ENCODE measurements at regions not wholly inside any gene's neighbourhood (a gene's known extent, or its start where the extent isn't known, plus 50 kb on each side); places are given as distances from the start of the nearest gene placed in this dataset.

DNA sequence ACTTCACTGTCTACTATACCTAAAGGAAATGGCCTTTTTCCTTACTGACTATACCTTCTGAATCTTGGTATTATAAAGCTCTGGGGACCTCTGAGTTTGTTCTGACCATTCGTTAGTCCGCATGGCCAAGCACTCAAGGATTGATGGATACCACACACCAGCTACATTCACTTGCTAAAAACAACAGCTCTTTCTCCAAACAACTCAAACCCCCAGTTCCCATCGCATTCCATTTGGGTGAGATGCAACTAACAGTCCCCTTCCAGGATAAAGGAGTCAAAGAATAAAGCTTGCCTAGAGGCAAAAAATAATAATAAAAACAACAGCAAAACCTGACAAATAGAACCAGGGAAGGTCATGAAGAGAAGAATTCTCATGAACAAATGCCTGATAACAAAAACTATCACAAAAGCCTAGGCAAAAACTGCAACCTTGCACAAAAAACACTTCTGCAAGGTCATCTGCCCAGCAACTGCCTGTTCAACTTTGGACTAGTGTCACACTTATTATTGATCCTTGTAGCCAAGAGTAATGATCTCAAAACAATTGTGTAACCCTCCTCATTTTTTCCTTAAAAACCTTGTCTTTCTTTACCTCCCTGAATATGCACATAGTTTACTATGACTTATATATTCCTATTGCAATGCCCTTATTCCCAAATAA is 139.0 kb upstream of the GUCY1A2 start:
- in situ Hi-C loops (cut with MboI) = no loop called here
- Histone ChIP-seq H3K36me3 (ENCODE audit: low read depth) (no peaks in the 10 kb centered on the region), H3F3A (ENCODE audit: insufficient read depth) (no peaks in the 10 kb centered on the region), H3K4me1 (ENCODE audit: insufficient read depth) (no peaks in the 10 kb centered on the region), H3K9me3 (ENCODE audit: low read depth) (no peaks in the 10 kb centered on the region), H2AFZ (no peak overlapping the region), H3K9me2 (ENCODE audit: insufficient read depth) (no peaks in the 10 kb centered on the region), H3K9ac (no peak overlapping the region), H3K27me3 (replicated peaks; ENCODE audit: insufficient read depth) (0 out of 2 replicates have a peak, but pooled peaks cover 5% of the 10 kb centered on the region), H3K79me2 (ENCODE audit: insufficient read depth) (no peaks in the 10 kb centered on the region), H3K4me2 (ENCODE audit: unreplicated experiment) (no peak overlapping the region), H3K4me3 (no peak overlapping the region), H3K27ac (no peak overlapping the region), H4K20me1 (ENCODE audit: insufficient read depth) (no peaks in the 10 kb centered on the region)
- no peak for TF ChIP-seq EZH2phosphoT487 (IDR thresholded peaks at IDR 0.05; ENCODE audit: insufficient read depth, low read depth)
- TF ChIP-seq EZH2 (IDR thresholded peaks at IDR 0.05; ENCODE audit: insufficient read depth, poor library complexity, severe bottlenecking) = no peak
- DNase-seq = no peak
- 14 to 20% methylated on average over 3 of the region's 3 CpGs for WGBS, 2 experiments (ENCODE audit: low coverage in 1 of 2, low lambda C conversion rate in 2 of 2, missing lambda C conversion rate in 2 of 2)

DNA sequence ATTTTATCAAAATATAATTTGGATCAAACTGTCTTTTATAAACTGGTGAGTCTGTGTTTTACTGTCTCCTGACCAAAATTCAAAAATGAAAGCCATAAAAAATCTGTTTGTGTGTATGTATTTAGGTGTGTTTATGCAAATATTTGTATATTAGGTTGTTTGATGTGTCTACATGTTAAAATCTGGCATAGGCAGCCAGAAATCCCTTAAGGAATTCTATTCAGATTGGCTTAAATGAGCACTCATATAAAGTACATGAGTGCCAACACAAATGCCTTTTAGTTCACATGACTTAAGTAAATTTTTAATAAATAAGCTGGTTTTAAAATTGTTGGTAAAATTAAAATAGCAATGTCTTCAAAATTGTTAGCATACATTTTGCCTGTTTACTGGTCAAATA is 133.3 kb upstream of the GUCY1A2 start:
- TF ChIP-seq EZH2phosphoT487 (IDR thresholded peaks at IDR 0.05; ENCODE audit: insufficient read depth, low read depth) (no peak), EZH2 (IDR thresholded peaks at IDR 0.05; ENCODE audit: insufficient read depth, poor library complexity, severe bottlenecking) (no peak)
- Histone ChIP-seq H3K79me2 (ENCODE audit: insufficient read depth) (no peaks in the 10 kb centered on the region), H3K9me2 (ENCODE audit: insufficient read depth) (no peaks in the 10 kb centered on the region), H2AFZ (no peak overlapping the region), H3K36me3 (ENCODE audit: low read depth) (no peaks in the 10 kb centered on the region), H4K20me1 (ENCODE audit: insufficient read depth) (no peaks in the 10 kb centered on the region), H3K27ac (no peak overlapping the region), H3K27me3 (replicated peaks; ENCODE audit: insufficient read depth) (0 out of 2 replicates have a peak, but pooled peaks cover 5% of the 10 kb centered on the region), H3K4me3 (no peak overlapping the region), H3K4me1 (ENCODE audit: insufficient read depth) (no peaks in the 10 kb centered on the region), H3F3A (ENCODE audit: insufficient read depth) (no peaks in the 10 kb centered on the region), H3K9ac (no peak overlapping the region), H3K4me2 (ENCODE audit: unreplicated experiment) (no peak overlapping the region), H3K9me3 (ENCODE audit: low read depth) (no peaks in the 10 kb centered on the region)
- in situ Hi-C loops (cut with MboI) = no loop called here
- DNase-seq = no peak

DNA sequence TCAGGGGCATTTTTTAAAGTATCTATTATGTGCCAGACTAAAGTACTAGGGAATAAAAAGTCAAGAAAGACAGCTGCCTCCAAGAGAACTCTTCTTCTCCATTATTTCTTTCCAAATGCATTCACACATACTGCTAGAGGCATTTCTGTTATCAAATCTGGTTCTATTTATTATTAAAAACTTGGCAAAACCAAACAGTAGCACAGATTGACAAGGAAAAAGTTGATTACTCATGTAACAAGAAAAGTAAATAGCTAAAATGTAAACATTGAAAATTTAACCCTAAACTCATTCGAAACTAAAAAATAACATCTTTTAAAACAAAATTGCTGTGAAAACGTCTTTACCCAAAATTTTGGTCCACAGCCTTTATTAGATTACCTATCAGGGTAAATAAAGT is 132.9 kb upstream of the GUCY1A2 start:
- Histone ChIP-seq H3K36me3 (ENCODE audit: low read depth) (no peaks in the 10 kb centered on the region), H3K9me2 (ENCODE audit: insufficient read depth) (no peaks in the 10 kb centered on the region), H3F3A (ENCODE audit: insufficient read depth) (no peaks in the 10 kb centered on the region), H4K20me1 (ENCODE audit: insufficient read depth) (no peaks in the 10 kb centered on the region), H3K4me1 (ENCODE audit: insufficient read depth) (no peaks in the 10 kb centered on the region), H3K9ac (no peak overlapping the region), H3K27me3 (replicated peaks; ENCODE audit: insufficient read depth) (0 out of 2 replicates have a peak, but pooled peaks cover 5% of the 10 kb centered on the region), H3K4me3 (no peak overlapping the region), H3K4me2 (ENCODE audit: unreplicated experiment) (no peak overlapping the region), H3K79me2 (ENCODE audit: insufficient read depth) (no peaks in the 10 kb centered on the region), H2AFZ (no peak overlapping the region), H3K27ac (no peak overlapping the region), H3K9me3 (ENCODE audit: low read depth) (no peaks in the 10 kb centered on the region)
- TF ChIP-seq EZH2phosphoT487 (IDR thresholded peaks at IDR 0.05; ENCODE audit: insufficient read depth, low read depth) (no peak), EZH2 (IDR thresholded peaks at IDR 0.05; ENCODE audit: insufficient read depth, poor library complexity, severe bottlenecking) (no peak)
- in situ Hi-C loops (cut with MboI) = no loop called here
- DNase-seq = no peak
- WGBS, 2 experiments (ENCODE audit: low coverage in 1 of 2, low lambda C conversion rate in 2 of 2, missing lambda C conversion rate in 2 of 2) = 0 to 3% methylated on average over 2 of the region's 2 CpGs

DNA sequence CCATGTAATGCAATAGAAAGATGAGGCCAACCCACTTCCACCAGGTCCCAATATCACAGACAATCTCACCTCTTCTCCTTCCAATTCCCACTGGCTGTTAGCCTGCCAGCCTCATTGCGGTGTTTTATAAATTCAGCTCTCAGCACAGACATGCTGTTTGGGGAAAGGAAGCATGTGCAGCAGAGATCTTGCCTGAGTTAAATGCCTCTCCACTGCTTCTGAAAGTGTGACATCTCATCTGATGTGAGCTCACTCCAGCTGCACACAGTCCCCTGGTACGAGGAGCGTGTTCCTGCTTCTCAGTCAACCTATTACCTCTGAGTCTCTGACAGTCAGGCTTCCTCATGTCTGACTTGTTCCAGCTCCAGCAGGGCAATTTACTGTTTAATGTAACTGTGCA is 122.7 kb upstream of the GUCY1A2 start:
- H3K36me3 ChIP-seq (ENCODE audit: low read depth) = no peaks in the 10 kb centered on the region
- in situ Hi-C loops (cut with MboI) = no loop called here
- no peaks in the 10 kb centered on the region for H3K4me1 ChIP-seq (ENCODE audit: insufficient read depth)
- H3F3A ChIP-seq (ENCODE audit: insufficient read depth) = no peaks in the 10 kb centered on the region
- no peaks in the 10 kb centered on the region for H3K79me2 ChIP-seq (ENCODE audit: insufficient read depth)
- no peaks in the 10 kb centered on the region for H4K20me1 ChIP-seq (ENCODE audit: insufficient read depth)
- H3K9me3 ChIP-seq (ENCODE audit: low read depth) = no peaks in the 10 kb centered on the region
- H3K4me3 ChIP-seq = no peak overlapping the region
- H3K27me3 ChIP-seq (replicated peaks; ENCODE audit: insufficient read depth) = no peaks in the 10 kb centered on the region
- no peak overlapping the region for H2AFZ ChIP-seq
- no peak overlapping the region for H3K4me2 ChIP-seq (ENCODE audit: unreplicated experiment)
- no peaks in the 10 kb centered on the region for H3K9me2 ChIP-seq (ENCODE audit: insufficient read depth)
- H3K27ac ChIP-seq = no peak overlapping the region
- 2 to 9% methylated on average over 3 of the region's 3 CpGs for WGBS, 2 experiments (ENCODE audit: low coverage in 1 of 2, low lambda C conversion rate in 2 of 2, missing lambda C conversion rate in 2 of 2)
- no peak overlapping the region for H3K9ac ChIP-seq
- DNase-seq = no peak
- TF ChIP-seq EZH2 (IDR thresholded peaks at IDR 0.05; ENCODE audit: insufficient read depth, poor library complexity, severe bottlenecking) = no peak
- no peak for TF ChIP-seq EZH2phosphoT487 (IDR thresholded peaks at IDR 0.05; ENCODE audit: insufficient read depth, low read depth)

DNA sequence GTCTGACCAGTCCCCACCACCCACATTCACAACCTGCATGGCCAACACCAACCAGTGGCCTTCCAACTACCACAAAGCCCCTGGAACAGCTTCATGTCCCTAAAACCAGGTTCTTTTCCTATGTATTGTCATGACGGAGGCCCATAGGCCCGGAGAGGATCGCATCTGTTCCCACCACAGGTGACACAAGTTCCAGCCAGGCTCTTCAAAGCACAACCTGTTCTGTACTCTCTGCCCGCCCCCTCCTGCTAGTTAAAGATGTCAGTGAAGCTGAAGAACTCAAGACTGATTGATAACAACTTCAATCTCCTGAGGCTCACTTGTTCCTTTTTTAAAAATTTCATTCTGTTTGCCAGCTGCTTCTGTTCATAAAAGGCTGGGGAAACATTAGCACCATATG is 121.1 kb upstream of the GUCY1A2 start:
- Histone ChIP-seq H2AFZ (no peak overlapping the region), H3K9ac (no peak overlapping the region), H3K9me3 (ENCODE audit: low read depth) (no peaks in the 10 kb centered on the region), H3K4me3 (no peak overlapping the region), H3K27ac (no peak overlapping the region), H3F3A (ENCODE audit: insufficient read depth) (no peaks in the 10 kb centered on the region), H3K4me2 (ENCODE audit: unreplicated experiment) (no peak overlapping the region), H3K79me2 (ENCODE audit: insufficient read depth) (no peaks in the 10 kb centered on the region), H3K9me2 (ENCODE audit: insufficient read depth) (no peaks in the 10 kb centered on the region), H3K4me1 (ENCODE audit: insufficient read depth) (no peaks in the 10 kb centered on the region), H4K20me1 (ENCODE audit: insufficient read depth) (no peaks in the 10 kb centered on the region), H3K27me3 (replicated peaks; ENCODE audit: insufficient read depth) (no peaks in the 10 kb centered on the region), H3K36me3 (ENCODE audit: low read depth) (no peaks in the 10 kb centered on the region)
- no peak for DNase-seq
- WGBS, 2 experiments (ENCODE audit: low coverage in 1 of 2, low lambda C conversion rate in 2 of 2, missing lambda C conversion rate in 2 of 2) = 3 to 9% methylated on average over 4 of the region's 4 CpGs
- in situ Hi-C loops (cut with MboI) = no loop called here
- TF ChIP-seq EZH2 (IDR thresholded peaks at IDR 0.05; ENCODE audit: insufficient read depth, poor library complexity, severe bottlenecking) = no peak
- no peak for TF ChIP-seq EZH2phosphoT487 (IDR thresholded peaks at IDR 0.05; ENCODE audit: insufficient read depth, low read depth)
